AG09319 (cell line): ENCODE measurements at regions not wholly inside any gene's neighbourhood (a gene's known extent, or its start where the extent isn't known, plus 50 kb on each side); places are given as distances from the start of the nearest gene placed in this dataset.
A peak's percentile ranks its signal among the peaks of the same experiment; 100 is the strongest.

Experiments used
- DNase-seq: peaks from one replicate; pipeline ENCODE4 v3.0.0-alpha.2; 2010; ENCODE audit warnings: low read depth; ENCODE audit errors: extremely low read depth
- CTCF ChIP-seq: IDR thresholded peaks from 2 replicates; pipeline ENCODE4 v1.5.1; 2011; ENCODE audit warnings: low read depth, mild to moderate bottlenecking, inconsistent platforms, low read length, moderate library complexity

GRCh38 chr3:54071601-54072000, 50.8 kb upstream of the CACNA2D3 start:
- TF ChIP-seq CTCF, result no peak
- DNase-seq, result no peak

GRCh38 chr3:54069961-54070360, 52.4 kb upstream of the CACNA2D3 start:
- TF ChIP-seq CTCF, result no peak
- no peak for DNase-seq

- DNase-seq, result peak; percentile 7
- TF ChIP-seq CTCF, result no peak
These were observed 55.2 kb upstream of the CACNA2D3 start for GRCh38 chr3:54067055-54067698.

GRCh38 chr3:54066253-54066652, 56.1 kb upstream of the CACNA2D3 start:
- TF ChIP-seq CTCF, result no peak
- no peak for DNase-seq

- DNase-seq, result no peak
- no peak for TF ChIP-seq CTCF
These were observed 56.8 kb upstream of the CACNA2D3 start for GRCh38 chr3:54065586-54065985.

GRCh38 chr3:54065140-54065539, 57.2 kb upstream of the CACNA2D3 start:
- DNase-seq, result no peak
- no peak for TF ChIP-seq CTCF

- no peak for TF ChIP-seq CTCF
These were observed 57.9 kb upstream of the CACNA2D3 start for GRCh38 chr3:54064486-54064885.

More at GRCh38 chr3:54064486-54064885, 57.9 kb upstream of the CACNA2D3 start:
- no peak for DNase-seq
